ENCODE measurements at regions not wholly inside any gene's neighbourhood (a gene's known extent, or its start where the extent isn't known, plus 50 kb on each side); places are given as distances from the start of the nearest gene placed in this dataset.

GRCh38 chr10:2782950-2783349 lies 284.4 kb upstream of the PFKP start:
- Histone ChIP-seq H2BK15ac (ENCODE audit: low read depth, low read length) (no peak overlapping the region), H2BK5ac (ENCODE audit: insufficient read length, low read length) (no peak overlapping the region), H3K23me2 (ENCODE audit: insufficient read length, low read depth, low read length, poor library complexity, severe bottlenecking) (no peaks in the 10 kb centered on the region), H3K27me3 (ENCODE audit: insufficient read depth, low read length) (no peaks in the 10 kb centered on the region), H3K4me1 (ENCODE audit: insufficient read depth, low read length) (no peaks in the 10 kb centered on the region), H4K8ac (replicated peaks; ENCODE audit: insufficient read length, low read depth, low read length) (no peak overlapping the region), H3K18ac (ENCODE audit: insufficient read length, low read depth, low read length) (no peak overlapping the region), H4K20me1 (ENCODE audit: control insufficient read depth, insufficient read depth, insufficient read length) (no peaks in the 10 kb centered on the region), H3K56ac (ENCODE audit: insufficient read length, low read depth, low read length) (no peak overlapping the region), H3K79me2 (ENCODE audit: insufficient read depth, low read length) (no peaks in the 10 kb centered on the region), H2BK20ac (ENCODE audit: low read depth, low read length, poor library complexity, severe bottlenecking) (no peak overlapping the region), H3K9me3 (ENCODE audit: control insufficient read depth, low read depth, low read length) (no peaks in the 10 kb centered on the region), H3K27ac (ENCODE audit: insufficient read length, low read depth, low read length) (no peak overlapping the region), H3K14ac (ENCODE audit: insufficient read depth, low read length) (no peak overlapping the region), H2AK5ac (ENCODE audit: insufficient read length, low read length) (no peak overlapping the region), H4K91ac (ENCODE audit: insufficient read length, low read depth, low read length) (no peak overlapping the region), H3T11ph (ENCODE audit: low read length) (no peak overlapping the region), H2BK12ac (ENCODE audit: insufficient read length, low read depth, low read length) (no peak overlapping the region), H4K5ac (ENCODE audit: insufficient read length, low read depth, low read length) (no peak overlapping the region), H2AFZ (ENCODE audit: low read length) (no peak overlapping the region), H3K4me2 (ENCODE audit: insufficient read depth, insufficient read length, low read length) (no peak overlapping the region), H3K23ac (ENCODE audit: insufficient read length, low read depth, low read length) (no peak overlapping the region), H3K9ac (ENCODE audit: extremely low read depth, insufficient read length, low read length) (no peak overlapping the region), H3K79me1 (ENCODE audit: insufficient read depth, low read depth, low read length, poor library complexity, severe bottlenecking) (no peaks in the 10 kb centered on the region), H2BK120ac (ENCODE audit: low read depth, low read length, poor library complexity, severe bottlenecking) (no peak overlapping the region), H3K4ac (ENCODE audit: low read depth, low read length) (no peak overlapping the region)
- no CpG with 5 or more reads among the region's 9 CpGs for WGBS (ENCODE audit: extremely low coverage, insufficient read length, low lambda C conversion rate)
- H3K27me3 Mint-ChIP-seq (ENCODE audit: low read depth), result no peaks in the 10 kb centered on the region; the same call in none of the 2 replicates
- H3K4me1 Mint-ChIP-seq, result peaks cover 4% of the 10 kb centered on the region in 2 experiments; a peak in 2 of 4 replicates
- no peaks in the 10 kb centered on the region for H3K36me3 Mint-ChIP-seq (ENCODE audit: insufficient read depth in 1 of 3, low read depth in 3 of 3)
- no peak for DNase-seq
- TF ChIP-seq, protein P1, sequence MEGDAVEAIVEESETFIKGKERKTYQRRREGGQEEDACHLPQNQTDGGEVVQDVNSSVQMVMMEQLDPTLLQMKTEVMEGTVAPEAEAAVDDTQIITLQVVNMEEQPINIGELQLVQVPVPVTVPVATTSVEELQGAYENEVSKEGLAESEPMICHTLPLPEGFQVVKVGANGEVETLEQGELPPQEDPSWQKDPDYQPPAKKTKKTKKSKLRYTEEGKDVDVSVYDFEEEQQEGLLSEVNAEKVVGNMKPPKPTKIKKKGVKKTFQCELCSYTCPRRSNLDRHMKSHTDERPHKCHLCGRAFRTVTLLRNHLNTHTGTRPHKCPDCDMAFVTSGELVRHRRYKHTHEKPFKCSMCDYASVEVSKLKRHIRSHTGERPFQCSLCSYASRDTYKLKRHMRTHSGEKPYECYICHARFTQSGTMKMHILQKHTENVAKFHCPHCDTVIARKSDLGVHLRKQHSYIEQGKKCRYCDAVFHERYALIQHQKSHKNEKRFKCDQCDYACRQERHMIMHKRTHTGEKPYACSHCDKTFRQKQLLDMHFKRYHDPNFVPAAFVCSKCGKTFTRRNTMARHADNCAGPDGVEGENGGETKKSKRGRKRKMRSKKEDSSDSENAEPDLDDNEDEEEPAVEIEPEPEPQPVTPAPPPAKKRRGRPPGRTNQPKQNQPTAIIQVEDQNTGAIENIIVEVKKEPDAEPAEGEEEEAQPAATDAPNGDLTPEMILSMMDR (conservative IDR thresholded peaks at IDR 0.05), result no peak
- H3K4me3 Mint-ChIP-seq, result no peak overlapping the region
- H3K9me3 Mint-ChIP-seq, result peaks cover 0 to 2% of the 10 kb centered on the region in 2 experiments; a peak in 1 of 5 replicates
- no peak overlapping the region for H3K27ac Mint-ChIP-seq
